ENCODE measurements at regions not wholly inside any gene's neighbourhood (a gene's known extent, or its start where the extent isn't known, plus 50 kb on each side); places are given as distances from the start of the nearest gene placed in this dataset.
"Not testable (repeated sequence)": the region's sequence is repeated elsewhere in the genome, so short reads cannot be mapped to it uniquely, and the experiment has no call there.

- not testable (repeated sequence) for DNase-seq (ENCODE audit: low read depth)
Measured at GRCh38 chr14:87240319-87240718, 752.7 kb downstream of the GALC start.

- no peak for DNase-seq (ENCODE audit: low read depth)
Measured at GRCh38 chr14:87233806-87234384, 759.1 kb downstream of the GALC start.

GRCh38 chr14:87233266-87233665 is 759.7 kb downstream of the GALC start:
- no peak for DNase-seq (ENCODE audit: low read depth)

GRCh38 chr14:87231336-87232026 is 761.5 kb downstream of the GALC start:
- DNase-seq (ENCODE audit: low read depth) = no peak

- DNase-seq (ENCODE audit: low read depth) = no peak
Measured at GRCh38 chr14:87230726-87231125, 762.3 kb downstream of the GALC start.

GRCh38 chr14:87229131-87229530 is 763.9 kb downstream of the GALC start:
- no peak for DNase-seq (ENCODE audit: low read depth)

GRCh38 chr14:87217023-87217422 is 776.0 kb downstream of the GALC start:
- no peak for DNase-seq (ENCODE audit: low read depth)

GRCh38 chr14:87214558-87214957 is 778.4 kb downstream of the GALC start:
- no peak for DNase-seq (ENCODE audit: low read depth)

GRCh38 chr14:87207756-87208155 is 785.2 kb downstream of the GALC start:
- DNase-seq (ENCODE audit: low read depth) = no peak

- no peak for DNase-seq (ENCODE audit: low read depth)
Measured at GRCh38 chr14:87205811-87206210, 787.2 kb downstream of the GALC start.

- no peak for DNase-seq (ENCODE audit: low read depth)
Measured at GRCh38 chr14:87203346-87203745, 789.6 kb downstream of the GALC start.

GRCh38 chr14:87199381-87199780 is 793.6 kb downstream of the GALC start:
- DNase-seq (ENCODE audit: low read depth) = no peak

- DNase-seq (ENCODE audit: low read depth) = no peak
Measured at GRCh38 chr14:87196436-87196835, 796.5 kb downstream of the GALC start.

GRCh38 chr14:87187786-87188185 is 805.2 kb downstream of the GALC start:
- no peak for DNase-seq (ENCODE audit: low read depth)

GRCh38 chr14:87186737-87187136 is 806.2 kb downstream of the GALC start:
- DNase-seq (ENCODE audit: low read depth) = no peak

- no peak for DNase-seq (ENCODE audit: low read depth)
Measured at GRCh38 chr14:87185961-87186560, 806.9 kb downstream of the GALC start.

GRCh38 chr14:87184180-87184579 is 808.8 kb downstream of the GALC start:
- DNase-seq (ENCODE audit: low read depth) = no peak

GRCh38 chr14:87181288-87181687 is 811.7 kb downstream of the GALC start:
- no peak for DNase-seq (ENCODE audit: low read depth)

- DNase-seq (ENCODE audit: low read depth) = no peak
Measured at GRCh38 chr14:87179936-87180335, 813.0 kb downstream of the GALC start.

GRCh38 chr14:87178277-87178676 is 814.7 kb downstream of the GALC start:
- DNase-seq (ENCODE audit: low read depth) = no peak

GRCh38 chr14:87175175-87175574 is 817.8 kb downstream of the GALC start:
- no peak for DNase-seq (ENCODE audit: low read depth)

GRCh38 chr14:87171141-87171540 is 821.8 kb downstream of the GALC start:
- no peak for DNase-seq (ENCODE audit: low read depth)

GRCh38 chr14:87170179-87170578 is 822.8 kb downstream of the GALC start:
- no peak for DNase-seq (ENCODE audit: low read depth)

GRCh38 chr14:87169362-87169761 is 823.6 kb downstream of the GALC start:
- no peak for DNase-seq (ENCODE audit: low read depth)

Data from fibroblast of gingiva (primary cell).